ENCODE measurements at regions not wholly inside any gene's neighbourhood (a gene's known extent, or its start where the extent isn't known, plus 50 kb on each side); places are given as distances from the start of the nearest gene placed in this dataset.

- TF ChIP-seq CTCF (IDR thresholded peaks at IDR 0.05 in 4 of 5, conservative IDR thresholded peaks at IDR 0.05 in 1 of 5): no peak
- TF ChIP-seq POLR2A (IDR thresholded peaks at IDR 0.05): no peak
These were observed 101.3 kb upstream of the CACUL1 start for GRCh38 chr10:118856106-118856505.

All from gastrocnemius medialis (tissue), 4 donors.